Fibroblast of lung (primary cell): ENCODE measurements at regions not wholly inside any gene's neighbourhood (a gene's known extent, or its start where the extent isn't known, plus 50 kb on each side); places are given as distances from the start of the nearest gene placed in this dataset.

Experiments used
- DNase-seq, 2 donors: peaks; one replicate each; pipeline versions ENCODE4 v3.0.0 to v3.0.0-alpha.2; 2010; ENCODE audit warnings: low read depth in 2 of 2
- H2AFZ ChIP-seq: 2 replicates; pipeline ENCODE4 v1.5.1; 2012; ENCODE audit warnings: low read length, control low read depth, inconsistent platforms
- H3K27ac ChIP-seq: 2 replicates; pipeline ENCODE4 v1.5.1; 2011; ENCODE audit warnings: low read length, control low read depth; ENCODE audit not compliant: insufficient read depth
- H3K27me3 ChIP-seq: 2 replicates; pipeline ENCODE4 v1.5.1; 2011; ENCODE audit warnings: mild to moderate bottlenecking, low read length; ENCODE audit not compliant: control insufficient read depth, insufficient read depth
- H3K36me3 ChIP-seq: 2 replicates; pipeline ENCODE4 v1.5.1; 2011; ENCODE audit warnings: low read length; ENCODE audit not compliant: control insufficient read depth, insufficient read depth
- H3K4me1 ChIP-seq: 2 replicates; pipeline ENCODE4 v1.5.1; 2011; ENCODE audit warnings: low read length; ENCODE audit not compliant: control insufficient read depth, insufficient read depth; ENCODE audit errors: extremely low read depth
- H3K4me2 ChIP-seq: 2 replicates; pipeline ENCODE4 v1.5.1; 2011; ENCODE audit warnings: low read length, control low read depth; ENCODE audit not compliant: insufficient read depth; ENCODE audit errors: extremely low read depth
- H3K4me3 ChIP-seq, 4 experiments: fragments of 200-600 bp in 1 of 4; sonication (generic) in 1 of 4; replicated peaks in 1 of 4; 2 replicates each; pipeline ENCODE4 v1.5.1; 2011 to 2016; ENCODE audit warnings: low read length in 4 of 4, low read depth in 3 of 4, mild to moderate bottlenecking in 3 of 4, control low read depth in 2 of 4, inconsistent platforms in 1 of 4, mixed read lengths in 1 of 4; ENCODE audit not compliant: insufficient read depth in 1 of 4; ENCODE audit errors: control extremely low read depth in 1 of 4
- H3K79me2 ChIP-seq: 2 replicates; pipeline ENCODE4 v1.5.1; 2012; ENCODE audit warnings: mild to moderate bottlenecking, low read length, inconsistent platforms; ENCODE audit not compliant: control insufficient read depth, insufficient read depth
- H3K9ac ChIP-seq: 2 replicates; pipeline ENCODE4 v1.5.1; 2011; ENCODE audit warnings: mild to moderate bottlenecking, low read length, control low read depth; ENCODE audit not compliant: insufficient read depth
- H3K9me3 ChIP-seq: 2 replicates; pipeline ENCODE4 v1.5.1; 2012; ENCODE audit warnings: low read depth, low read length; ENCODE audit not compliant: control insufficient read depth, insufficient read depth
- H4K20me1 ChIP-seq: 2 replicates; pipeline ENCODE4 v1.5.1; 2011; ENCODE audit warnings: low read length; ENCODE audit not compliant: control insufficient read depth, insufficient read depth; ENCODE audit errors: extremely low read depth
- EZH2 ChIP-seq: IDR thresholded peaks from 2 replicates; pipeline ENCODE4 v1.5.1; 2012; ENCODE audit warnings: low read length, control low read depth, mild to moderate bottlenecking; ENCODE audit errors: missing control alignments
- TF ChIP-seq, protein P1 (sequence below), 2 donors: IDR thresholded peaks in 1 of 2; conservative IDR thresholded peaks in 1 of 2; 1 replicate in 1 of 2; 2 replicates in 1 of 2; pipeline ENCODE4 v1.5.1; 2011 to 2012; ENCODE audit warnings: low read length in 2 of 2, control low read depth in 1 of 2, inconsistent platforms in 1 of 2, low read depth in 1 of 2, mild to moderate bottlenecking in 1 of 2

DNA sequence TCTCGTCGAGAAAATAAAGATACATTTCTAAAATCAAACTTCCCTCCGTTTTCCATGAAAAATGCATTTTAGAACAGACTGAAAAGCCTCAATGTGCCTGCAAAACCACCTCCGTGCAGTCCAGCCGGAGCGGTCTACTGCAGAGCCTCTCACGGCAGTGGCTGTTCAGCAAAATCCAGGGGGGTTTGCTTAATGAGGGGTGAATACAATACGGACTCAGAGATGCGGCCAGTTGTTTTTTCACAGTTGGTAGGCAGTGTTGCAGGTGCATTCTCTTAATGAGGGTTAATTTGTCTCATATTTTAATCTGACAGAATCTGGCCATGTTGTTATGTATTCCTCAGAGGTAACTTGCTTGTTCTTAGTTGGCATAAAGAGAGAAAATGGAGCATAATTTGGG lies 223.0 kb downstream of the EBLN2 start:
- H2AFZ ChIP-seq = no peak overlapping the region

DNA sequence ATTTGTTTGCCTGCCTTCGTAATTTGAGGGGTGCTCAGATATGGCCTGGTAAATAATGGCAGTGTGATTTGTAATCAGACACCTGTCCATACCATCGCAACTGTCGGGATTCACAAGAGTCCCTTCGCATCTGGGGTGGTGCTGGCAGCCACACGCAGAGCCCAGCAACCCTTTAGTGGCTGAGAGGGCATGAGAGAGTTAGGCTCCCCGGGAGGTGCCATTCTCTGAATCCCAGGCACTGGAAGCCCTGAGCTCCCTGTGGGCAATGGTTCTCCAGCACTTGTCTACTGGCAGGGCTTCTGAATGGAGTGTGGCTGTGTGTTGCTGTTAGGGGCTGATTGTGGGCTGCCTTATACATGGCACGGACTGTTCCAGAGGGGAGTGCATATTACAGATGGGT lies 230.1 kb downstream of the EBLN2 start:
- Histone ChIP-seq H3K27me3 (no peaks in the 10 kb centered on the region), H3K4me3 (no peak overlapping the region), H4K20me1 (no peaks in the 10 kb centered on the region), H3K9me3 (no peaks in the 10 kb centered on the region), H3K79me2 (no peaks in the 10 kb centered on the region), H2AFZ (no peak overlapping the region), H3K36me3 (no peaks in the 10 kb centered on the region), H3K4me1 (no peaks in the 10 kb centered on the region), H3K4me2 (no peak overlapping the region), H3K9ac (no peak overlapping the region), H3K27ac (no peak overlapping the region)
- TF ChIP-seq, protein P1, sequence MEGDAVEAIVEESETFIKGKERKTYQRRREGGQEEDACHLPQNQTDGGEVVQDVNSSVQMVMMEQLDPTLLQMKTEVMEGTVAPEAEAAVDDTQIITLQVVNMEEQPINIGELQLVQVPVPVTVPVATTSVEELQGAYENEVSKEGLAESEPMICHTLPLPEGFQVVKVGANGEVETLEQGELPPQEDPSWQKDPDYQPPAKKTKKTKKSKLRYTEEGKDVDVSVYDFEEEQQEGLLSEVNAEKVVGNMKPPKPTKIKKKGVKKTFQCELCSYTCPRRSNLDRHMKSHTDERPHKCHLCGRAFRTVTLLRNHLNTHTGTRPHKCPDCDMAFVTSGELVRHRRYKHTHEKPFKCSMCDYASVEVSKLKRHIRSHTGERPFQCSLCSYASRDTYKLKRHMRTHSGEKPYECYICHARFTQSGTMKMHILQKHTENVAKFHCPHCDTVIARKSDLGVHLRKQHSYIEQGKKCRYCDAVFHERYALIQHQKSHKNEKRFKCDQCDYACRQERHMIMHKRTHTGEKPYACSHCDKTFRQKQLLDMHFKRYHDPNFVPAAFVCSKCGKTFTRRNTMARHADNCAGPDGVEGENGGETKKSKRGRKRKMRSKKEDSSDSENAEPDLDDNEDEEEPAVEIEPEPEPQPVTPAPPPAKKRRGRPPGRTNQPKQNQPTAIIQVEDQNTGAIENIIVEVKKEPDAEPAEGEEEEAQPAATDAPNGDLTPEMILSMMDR (conservative IDR thresholded peaks at IDR 0.05 in 1 of 2, IDR thresholded peaks at IDR 0.05 in 1 of 2; ENCODE audit: low read depth in 1 of 2, low read length in 2 of 2) = no peak
- TF ChIP-seq EZH2 = no peak
- DNase-seq = no peak

More for the DNA sequence above, 223.0 kb downstream of the EBLN2 start:
- H3K9ac ChIP-seq = no peak overlapping the region
- H3K4me3 ChIP-seq = no peak overlapping the region
- H3K27ac ChIP-seq = no peak overlapping the region
- no peaks in the 10 kb centered on the region for H3K36me3 ChIP-seq
- no peaks in the 10 kb centered on the region for H3K79me2 ChIP-seq
- TF ChIP-seq, protein P1 (conservative IDR thresholded peaks at IDR 0.05 in 1 of 2, IDR thresholded peaks at IDR 0.05 in 1 of 2; ENCODE audit: low read depth in 1 of 2, low read length in 2 of 2) = no peak
- no peak for TF ChIP-seq EZH2
- no peak overlapping the region for H3K4me2 ChIP-seq
- no peaks in the 10 kb centered on the region for H3K9me3 ChIP-seq
- no peaks in the 10 kb centered on the region for H3K27me3 ChIP-seq
- H4K20me1 ChIP-seq = no peaks in the 10 kb centered on the region
- no peak for DNase-seq
- no peaks in the 10 kb centered on the region for H3K4me1 ChIP-seq

DNA sequence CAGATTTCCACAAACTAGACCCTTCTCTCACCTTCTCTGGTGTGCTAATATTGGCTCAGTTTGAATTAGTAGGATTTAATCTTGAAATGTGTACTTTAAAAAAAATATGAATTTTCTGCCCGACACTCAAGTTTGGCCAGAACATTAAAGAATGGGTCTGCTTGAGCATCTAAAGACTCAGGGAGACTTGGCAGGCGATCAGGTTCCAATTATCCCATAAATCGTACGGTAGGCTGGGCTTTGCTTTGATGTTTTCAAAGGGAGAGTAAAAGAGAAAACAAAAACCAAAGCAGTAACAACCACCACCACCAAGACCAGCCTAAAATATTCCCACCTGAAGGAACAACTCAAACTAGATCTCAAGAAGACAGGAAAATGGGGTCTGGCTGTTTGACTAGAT lies 230.8 kb downstream of the EBLN2 start:
- H3K36me3 ChIP-seq = no peaks in the 10 kb centered on the region
- H3K79me2 ChIP-seq = no peaks in the 10 kb centered on the region
- H2AFZ ChIP-seq = no peak overlapping the region
- H3K9ac ChIP-seq = no peak overlapping the region
- no peaks in the 10 kb centered on the region for H3K4me1 ChIP-seq
- H3K4me2 ChIP-seq = no peak overlapping the region
- no peak for DNase-seq
- H3K27me3 ChIP-seq = no peaks in the 10 kb centered on the region
- no peaks in the 10 kb centered on the region for H4K20me1 ChIP-seq
- H3K27ac ChIP-seq = no peak overlapping the region
- H3K9me3 ChIP-seq = no peaks in the 10 kb centered on the region
- H3K4me3 ChIP-seq = no peak overlapping the region
- TF ChIP-seq EZH2 = no peak
- TF ChIP-seq, protein P1 (conservative IDR thresholded peaks at IDR 0.05 in 1 of 2, IDR thresholded peaks at IDR 0.05 in 1 of 2; ENCODE audit: low read depth in 1 of 2, low read length in 2 of 2) = no peak
